ENCODE measurements at regions not wholly inside any gene's neighbourhood (a gene's known extent, or its start where the extent isn't known, plus 50 kb on each side); places are given as distances from the start of the nearest gene placed in this dataset.

DNA sequence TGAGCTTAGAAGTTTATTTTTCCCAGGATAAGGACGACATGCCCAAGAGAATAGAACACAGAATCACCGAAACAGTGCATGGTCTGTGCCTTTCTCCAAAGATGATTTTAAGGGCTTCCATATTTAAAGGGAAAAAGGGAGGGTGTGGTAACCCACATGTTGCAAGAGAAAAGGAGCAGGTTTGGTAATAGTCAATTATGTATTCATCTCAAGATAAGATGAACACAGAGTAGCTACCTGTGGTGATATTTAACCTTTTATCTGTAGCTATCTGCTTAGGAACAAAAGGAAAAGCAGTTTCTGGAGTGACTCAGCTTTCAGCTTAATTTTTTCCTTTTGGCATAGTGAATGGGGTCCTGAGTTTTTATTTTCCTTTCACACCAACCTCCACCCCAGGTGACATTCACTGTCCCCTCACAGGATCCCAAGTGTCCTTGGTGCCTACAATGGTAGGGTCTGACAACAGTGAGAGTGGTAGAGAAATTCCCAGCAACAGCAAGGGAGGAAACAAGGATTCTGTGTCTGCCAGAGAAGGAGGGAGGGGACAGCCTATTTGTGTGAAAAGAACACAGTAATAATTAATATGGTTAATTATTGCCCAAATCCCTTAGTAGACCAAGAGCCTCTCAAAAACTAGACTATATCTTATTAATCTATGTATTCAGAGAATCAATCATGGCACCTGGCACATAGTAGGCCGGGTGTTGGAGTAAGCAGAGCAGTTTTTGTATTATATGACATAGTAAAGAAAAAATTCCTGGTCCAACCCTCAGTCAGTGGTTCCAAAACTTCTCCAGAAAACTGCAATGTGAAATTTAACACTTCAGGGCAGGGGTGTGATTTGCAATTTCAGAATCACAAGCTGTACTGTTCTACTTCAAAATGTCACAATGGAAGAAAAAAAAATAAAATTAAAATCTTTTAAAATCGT lies 154.5 kb downstream of the PHLDA1 start:
- TF ChIP-seq CSRNP3 (CRISPR knock-in tag; IDR thresholded peaks at IDR 0.05) (no peak), ARNTL (CRISPR knock-in tag; IDR thresholded peaks at IDR 0.05; ENCODE audit: borderline replicate concordance, low read depth) (no peak), TSHZ2 (CRISPR knock-in tag; IDR thresholded peaks at IDR 0.05) (no peak), BACH2 (CRISPR knock-in tag; IDR thresholded peaks at IDR 0.05; ENCODE audit: borderline replicate concordance) (no peak), PATZ1 (CRISPR knock-in tag; IDR thresholded peaks at IDR 0.05; ENCODE audit: borderline replicate concordance) (no peak), RARB (CRISPR knock-in tag; IDR thresholded peaks at IDR 0.05) (no peak), ESRRG (CRISPR knock-in tag; IDR thresholded peaks at IDR 0.05) (no peak), ZNF565 (CRISPR knock-in tag; conservative IDR thresholded peaks at IDR 0.05; ENCODE audit: low read depth) (no peak), TCF4 (CRISPR knock-in tag; IDR thresholded peaks at IDR 0.05; ENCODE audit: borderline replicate concordance) (no peak), PPARA (CRISPR knock-in tag; IDR thresholded peaks at IDR 0.05; ENCODE audit: borderline replicate concordance) (no peak), SNAI2 (CRISPR knock-in tag; IDR thresholded peaks at IDR 0.05) (no peak), ZNF70 (CRISPR knock-in tag; IDR thresholded peaks at IDR 0.05) (no peak), GLIS3 (CRISPR knock-in tag; IDR thresholded peaks at IDR 0.05) (no peak), ISL1 (CRISPR knock-in tag; IDR thresholded peaks at IDR 0.05) (no peak)
- TF ChIP-seq, protein P1, sequence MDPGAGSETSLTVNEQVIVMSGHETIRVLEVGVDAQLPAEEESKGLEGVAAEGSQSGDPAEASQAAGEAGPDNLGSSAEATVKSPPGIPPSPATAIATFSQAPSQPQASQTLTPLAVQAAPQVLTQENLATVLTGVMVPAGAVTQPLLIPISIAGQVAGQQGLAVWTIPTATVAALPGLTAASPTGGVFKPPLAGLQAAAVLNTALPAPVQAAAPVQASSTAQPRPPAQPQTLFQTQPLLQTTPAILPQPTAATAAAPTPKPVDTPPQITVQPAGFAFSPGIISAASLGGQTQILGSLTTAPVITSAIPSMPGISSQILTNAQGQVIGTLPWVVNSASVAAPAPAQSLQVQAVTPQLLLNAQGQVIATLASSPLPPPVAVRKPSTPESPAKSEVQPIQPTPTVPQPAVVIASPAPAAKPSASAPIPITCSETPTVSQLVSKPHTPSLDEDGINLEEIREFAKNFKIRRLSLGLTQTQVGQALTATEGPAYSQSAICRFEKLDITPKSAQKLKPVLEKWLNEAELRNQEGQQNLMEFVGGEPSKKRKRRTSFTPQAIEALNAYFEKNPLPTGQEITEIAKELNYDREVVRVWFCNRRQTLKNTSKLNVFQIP (CRISPR knock-in tag; IDR thresholded peaks at IDR 0.05; ENCODE audit: borderline replicate concordance, low read depth), result no peak
- no peak for ATAC-seq

GRCh38 chr12:75874441-75874840 lies 157.1 kb downstream of the PHLDA1 start:
- ATAC-seq, result no peak

GRCh38 chr12:75872762-75873161 lies 158.8 kb downstream of the PHLDA1 start:
- TF ChIP-seq CSRNP3 (CRISPR knock-in tag; IDR thresholded peaks at IDR 0.05) (no peak), TCF4 (CRISPR knock-in tag; IDR thresholded peaks at IDR 0.05; ENCODE audit: borderline replicate concordance) (no peak), ZFP3 (CRISPR knock-in tag; IDR thresholded peaks at IDR 0.05) (no peak), CREB5 (CRISPR knock-in tag; IDR thresholded peaks at IDR 0.05; ENCODE audit: low read depth) (no peak), ZNF565 (CRISPR knock-in tag; conservative IDR thresholded peaks at IDR 0.05; ENCODE audit: low read depth) (no peak), ESRRG (CRISPR knock-in tag; IDR thresholded peaks at IDR 0.05) (no peak)
- no peak for ATAC-seq

More at GRCh38 chr12:75874441-75874840, 157.1 kb downstream of the PHLDA1 start:
- no peak for TF ChIP-seq ZNF8 (CRISPR knock-in tag; IDR thresholded peaks at IDR 0.05)
- TF ChIP-seq ZNF565 (CRISPR knock-in tag; conservative IDR thresholded peaks at IDR 0.05; ENCODE audit: low read depth), result no peak
- TF ChIP-seq ZFP30 (CRISPR knock-in tag; IDR thresholded peaks at IDR 0.05), result no peak
- TF ChIP-seq RARB (CRISPR knock-in tag; IDR thresholded peaks at IDR 0.05), result no peak
- TF ChIP-seq OSR1 (CRISPR knock-in tag; IDR thresholded peaks at IDR 0.05), result no peak
- no peak for TF ChIP-seq ZFP3 (CRISPR knock-in tag; IDR thresholded peaks at IDR 0.05)
- TF ChIP-seq BACH2 (CRISPR knock-in tag; IDR thresholded peaks at IDR 0.05; ENCODE audit: borderline replicate concordance), result no peak

Measured in SK-N-SH treated with all-trans-retinoic acid at 6 μM for 48 hours (cell line).